ENCODE measurements at regions not wholly inside any gene's neighbourhood (a gene's known extent, or its start where the extent isn't known, plus 50 kb on each side); places are given as distances from the start of the nearest gene placed in this dataset.

DNA sequence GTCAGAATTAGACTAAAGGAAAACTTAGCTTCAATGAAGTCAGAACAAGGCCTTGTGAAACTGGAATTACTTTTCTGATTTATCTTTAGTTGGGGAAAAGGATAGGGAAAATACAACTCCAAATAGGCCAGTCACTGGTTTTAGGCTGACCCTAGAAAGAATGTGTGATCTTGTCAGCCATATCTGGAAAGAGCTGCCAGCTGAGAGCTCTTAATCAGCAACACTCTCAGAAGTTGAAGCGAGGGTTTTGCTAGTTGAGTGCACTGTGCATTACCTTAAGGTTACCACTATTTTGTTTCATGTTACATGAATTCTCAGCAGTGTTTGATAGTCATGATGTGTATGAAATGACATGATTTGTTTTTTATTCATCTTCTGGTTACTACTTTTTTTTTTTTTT is 905.3 kb upstream of the ALCAM start:
- TF ChIP-seq, protein P1, sequence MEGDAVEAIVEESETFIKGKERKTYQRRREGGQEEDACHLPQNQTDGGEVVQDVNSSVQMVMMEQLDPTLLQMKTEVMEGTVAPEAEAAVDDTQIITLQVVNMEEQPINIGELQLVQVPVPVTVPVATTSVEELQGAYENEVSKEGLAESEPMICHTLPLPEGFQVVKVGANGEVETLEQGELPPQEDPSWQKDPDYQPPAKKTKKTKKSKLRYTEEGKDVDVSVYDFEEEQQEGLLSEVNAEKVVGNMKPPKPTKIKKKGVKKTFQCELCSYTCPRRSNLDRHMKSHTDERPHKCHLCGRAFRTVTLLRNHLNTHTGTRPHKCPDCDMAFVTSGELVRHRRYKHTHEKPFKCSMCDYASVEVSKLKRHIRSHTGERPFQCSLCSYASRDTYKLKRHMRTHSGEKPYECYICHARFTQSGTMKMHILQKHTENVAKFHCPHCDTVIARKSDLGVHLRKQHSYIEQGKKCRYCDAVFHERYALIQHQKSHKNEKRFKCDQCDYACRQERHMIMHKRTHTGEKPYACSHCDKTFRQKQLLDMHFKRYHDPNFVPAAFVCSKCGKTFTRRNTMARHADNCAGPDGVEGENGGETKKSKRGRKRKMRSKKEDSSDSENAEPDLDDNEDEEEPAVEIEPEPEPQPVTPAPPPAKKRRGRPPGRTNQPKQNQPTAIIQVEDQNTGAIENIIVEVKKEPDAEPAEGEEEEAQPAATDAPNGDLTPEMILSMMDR (IDR thresholded peaks at IDR 0.05) = no peak
- no peak for TF ChIP-seq POLR2A (IDR thresholded peaks at IDR 0.05)

Data from body of pancreas (tissue), 4 donors.